GM12892 (cell line): ENCODE measurements at regions not wholly inside any gene's neighbourhood (a gene's known extent, or its start where the extent isn't known, plus 50 kb on each side); places are given as distances from the start of the nearest gene placed in this dataset.

Experiments
- DNase-seq: peaks from one replicate; pipeline ENCODE4 v3.0.0; 2011; ENCODE audit not compliant: insufficient read length
- FAIRE-seq: peaks from 2 replicates; lab custom pipeline; 2011; peaks lifted over from hg19 to GRCh38; lab: Jason Lieb, UNC
- POLR2A ChIP-seq: IDR thresholded peaks from 2 replicates; pipeline ENCODE4 v1.6.1; 2011; ENCODE audit warnings: low read depth, low read length, control low read depth
- POLR2AphosphoS5 ChIP-seq: IDR thresholded peaks from 2 replicates; pipeline ENCODE4 v1.6.1; 2011; ENCODE audit warnings: low read depth, low read length, control low read depth
- TAF1 ChIP-seq: IDR thresholded peaks from 2 replicates; pipeline ENCODE4 v1.6.1; 2011; ENCODE audit warnings: low read depth, mild to moderate bottlenecking, control low read depth, low read length, borderline replicate concordance

DNA sequence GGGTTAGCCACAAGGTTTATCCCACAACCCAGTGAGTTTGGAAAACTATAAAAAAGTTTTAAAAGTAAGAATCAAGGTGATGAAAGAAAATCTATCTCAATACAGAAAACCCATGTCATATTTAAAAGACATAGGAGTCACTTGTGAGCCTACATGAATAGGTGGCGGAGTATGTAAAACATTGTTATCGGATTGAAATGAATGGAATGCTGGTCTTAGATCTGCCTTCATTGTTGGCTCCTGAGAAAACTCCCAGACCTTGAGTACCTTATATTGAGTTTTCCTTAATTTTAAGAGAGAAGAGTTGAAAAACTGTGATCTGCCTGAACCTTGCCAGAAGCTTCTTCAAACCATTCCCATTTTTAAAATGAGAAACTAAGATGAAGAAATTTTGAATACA lies 551.1 kb downstream of the EFNA5 start:
- TF ChIP-seq POLR2AphosphoS5 (no peak), TAF1 (no peak), POLR2A (no peak)
- no peak for DNase-seq
- FAIRE-seq: no peak

DNA sequence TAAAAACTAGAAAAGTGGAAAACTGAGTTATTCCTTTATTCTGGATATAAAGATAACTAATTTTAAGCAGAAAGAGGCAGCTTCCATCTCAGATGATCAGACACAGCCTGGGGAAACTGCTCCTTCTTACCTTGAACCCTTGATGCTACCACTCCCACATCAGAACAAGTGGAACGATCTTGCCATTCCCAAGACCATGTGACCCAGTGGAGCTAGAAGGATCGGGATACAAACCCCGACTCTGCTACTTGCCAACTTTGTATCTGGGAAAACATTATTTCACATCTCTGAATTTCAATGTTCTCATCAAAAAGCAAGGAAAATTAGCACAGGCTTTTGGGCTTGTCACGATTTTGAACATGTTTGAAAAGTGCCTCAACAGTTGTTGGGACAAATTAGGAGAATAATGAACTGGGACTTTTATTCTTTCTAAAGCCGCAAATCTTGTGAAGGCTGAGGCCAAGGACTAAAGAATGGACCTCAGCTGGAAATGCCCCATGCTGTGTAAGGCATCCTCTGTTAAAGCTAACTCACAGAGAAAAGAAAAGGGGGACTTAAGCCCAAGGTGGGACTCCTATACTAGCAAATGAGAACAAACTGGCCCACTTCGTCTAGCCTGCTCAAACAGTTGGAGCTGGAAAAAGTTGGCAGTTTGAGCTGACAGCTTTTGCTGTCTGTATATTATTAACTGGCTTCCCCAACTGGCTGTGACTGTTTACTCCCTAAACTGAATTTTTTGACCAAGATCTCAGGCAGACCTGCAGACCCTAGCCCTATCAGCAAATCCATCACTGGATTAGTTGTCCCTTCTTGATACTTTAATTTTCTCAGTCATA lies 552.3 kb downstream of the EFNA5 start:
- TF ChIP-seq TAF1 (no peak), POLR2AphosphoS5 (no peak), POLR2A (no peak)
- DNase-seq (no peak), FAIRE-seq (no peak)

DNA sequence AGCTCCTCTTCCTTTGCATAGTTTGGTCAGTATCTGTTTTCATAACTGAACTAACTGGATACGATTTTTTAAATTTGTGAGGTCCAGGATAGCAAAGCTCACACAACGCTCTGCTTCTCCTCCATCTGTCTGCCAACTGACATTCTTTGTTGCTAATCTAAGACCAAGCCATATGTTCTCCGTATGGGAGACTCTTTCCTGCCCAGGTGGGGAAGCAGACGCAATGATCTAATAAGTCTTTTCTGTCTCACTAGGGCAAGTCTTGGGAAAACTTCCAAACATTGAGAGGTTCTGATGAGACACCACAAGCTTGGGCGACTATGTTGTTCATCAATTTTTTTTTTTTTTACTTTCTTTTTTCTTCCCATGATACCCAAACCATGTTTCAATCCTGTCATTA lies 558.5 kb downstream of the EFNA5 start:
- DNase-seq (no peak), FAIRE-seq (no peak)
- TF ChIP-seq POLR2A: no peak
- no peak for TF ChIP-seq TAF1
- no peak for TF ChIP-seq POLR2AphosphoS5

DNA sequence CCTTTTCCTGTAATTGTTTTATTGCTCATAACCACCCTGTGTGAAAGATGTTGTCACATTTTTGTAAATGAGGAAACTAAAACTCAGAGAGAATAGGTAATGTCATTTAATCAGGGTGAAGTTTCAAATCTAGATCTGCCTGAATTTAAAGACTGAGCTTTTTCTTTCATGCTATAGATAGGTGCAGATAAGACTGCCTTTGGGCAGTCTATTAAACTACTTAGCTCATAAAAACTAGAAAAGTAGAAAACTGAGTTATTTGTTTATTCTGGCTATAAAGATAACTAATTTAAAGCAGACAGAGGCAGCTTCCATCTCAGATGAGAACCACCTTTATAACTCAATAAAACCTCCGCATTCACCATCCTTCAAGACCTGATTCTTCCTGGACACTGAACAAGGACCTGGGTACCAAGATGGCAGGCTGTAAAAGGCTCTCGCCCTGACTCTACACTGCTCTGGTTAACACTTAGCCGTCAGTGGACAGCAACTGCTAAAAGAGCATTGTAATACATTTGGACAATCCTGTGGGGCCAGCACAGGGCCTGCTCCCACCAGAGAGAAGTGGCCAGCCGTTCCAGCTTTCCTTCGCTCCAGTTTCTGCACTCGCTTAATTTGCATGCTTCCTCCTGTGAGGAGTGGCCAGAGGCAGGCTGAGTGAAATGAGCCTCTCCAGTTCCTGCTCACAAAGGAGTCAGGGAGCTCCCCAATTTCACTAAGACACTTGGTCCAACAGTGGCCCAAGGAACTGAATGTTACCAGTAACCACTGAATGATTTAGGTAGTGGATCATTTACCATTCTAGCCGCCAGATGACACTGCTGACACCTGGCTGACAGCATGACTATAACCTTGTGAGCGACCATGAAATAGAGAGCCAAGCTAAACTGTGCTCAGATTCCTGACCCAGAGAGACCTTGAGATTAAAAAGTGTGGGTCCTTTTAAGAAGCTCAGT lies 566.4 kb downstream of the EFNA5 start:
- no peak for FAIRE-seq
- TF ChIP-seq POLR2AphosphoS5 (no peak), POLR2A (no peak), TAF1 (no peak)
- DNase-seq: no peak

DNA sequence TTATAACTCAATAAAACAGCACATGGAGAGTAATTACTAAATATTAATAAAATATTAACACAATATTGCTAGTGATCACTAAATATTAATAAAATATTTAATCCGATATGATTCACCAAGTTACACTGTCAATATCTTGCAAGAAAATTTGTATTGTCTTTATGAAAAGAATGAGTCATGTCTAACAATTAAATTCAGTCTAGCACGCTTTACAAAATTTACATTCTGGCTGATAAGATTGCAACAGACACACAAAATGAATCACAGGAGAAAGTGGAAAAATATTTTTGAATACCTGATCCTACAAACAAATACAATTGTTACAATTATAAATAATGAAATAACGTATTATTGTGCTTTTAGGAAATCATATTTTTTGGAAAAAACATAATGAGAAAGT lies 567.2 kb downstream of the EFNA5 start:
- FAIRE-seq: no peak
- TF ChIP-seq POLR2A: no peak
- TF ChIP-seq TAF1: no peak
- TF ChIP-seq POLR2AphosphoS5: no peak
- no peak for DNase-seq

DNA sequence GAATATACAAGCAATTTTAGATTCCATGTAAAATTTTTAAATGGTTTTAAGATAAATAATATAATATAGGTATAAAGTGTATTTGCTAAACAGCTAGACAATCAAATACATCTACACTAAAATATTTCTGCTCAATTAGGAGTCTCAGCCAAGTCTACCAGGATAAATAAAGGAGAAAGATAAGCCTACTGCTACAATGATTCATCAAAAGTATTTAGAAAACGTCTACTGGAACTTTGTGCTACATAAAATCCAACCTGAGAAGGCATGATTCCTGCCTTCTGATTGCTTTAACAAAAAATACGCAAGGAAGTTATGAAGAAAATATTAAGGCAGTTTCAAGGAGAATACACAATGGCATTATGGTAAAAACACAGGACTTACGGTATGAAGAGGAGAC lies 570.6 kb downstream of the EFNA5 start:
- TF ChIP-seq POLR2A (no peak), TAF1 (no peak), POLR2AphosphoS5 (no peak)
- no peak for DNase-seq
- no peak for FAIRE-seq

DNA sequence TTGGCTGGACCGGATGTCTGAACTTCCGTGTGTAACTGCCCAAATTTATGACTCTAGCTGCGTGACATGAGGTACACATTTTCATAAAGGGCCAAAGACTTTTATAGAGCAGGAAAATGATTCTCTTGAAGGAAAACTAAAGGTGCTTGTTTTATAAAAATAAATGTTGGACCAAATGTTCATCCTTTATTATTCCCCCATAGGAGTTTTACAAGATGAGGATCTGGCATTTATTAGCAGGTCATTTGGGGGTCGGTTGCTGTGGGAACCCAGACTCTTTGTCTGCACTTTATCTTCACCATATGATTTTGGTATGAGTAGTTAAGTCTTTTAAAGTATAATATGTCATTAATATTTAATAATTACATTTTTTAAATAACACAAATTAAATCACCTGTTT lies 571.2 kb downstream of the EFNA5 start:
- no peak for DNase-seq
- FAIRE-seq: no peak

DNA sequence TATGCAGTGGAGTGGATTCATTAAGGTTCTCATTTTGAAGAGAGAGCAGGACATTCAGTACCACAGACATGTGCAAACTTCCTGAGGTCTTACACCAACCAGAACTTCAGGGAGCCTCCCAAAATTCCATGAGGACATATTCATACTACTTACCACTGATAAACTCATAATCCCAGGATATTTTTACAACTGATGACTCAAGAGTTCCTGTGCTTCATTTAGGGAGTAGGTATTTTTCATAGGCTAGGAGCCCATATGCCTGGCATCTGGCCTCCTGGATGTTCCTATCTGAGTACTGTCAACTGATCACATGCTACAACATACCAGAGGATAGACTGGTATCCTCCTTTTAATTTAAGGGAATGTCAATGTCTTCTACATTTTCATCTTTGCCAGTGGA lies 578.0 kb downstream of the EFNA5 start:
- no peak for DNase-seq
- TF ChIP-seq TAF1 (no peak), POLR2A (no peak), POLR2AphosphoS5 (no peak)
- no peak for FAIRE-seq

More for the DNA sequence above, 571.2 kb downstream of the EFNA5 start:
- no peak for TF ChIP-seq POLR2AphosphoS5

DNA sequence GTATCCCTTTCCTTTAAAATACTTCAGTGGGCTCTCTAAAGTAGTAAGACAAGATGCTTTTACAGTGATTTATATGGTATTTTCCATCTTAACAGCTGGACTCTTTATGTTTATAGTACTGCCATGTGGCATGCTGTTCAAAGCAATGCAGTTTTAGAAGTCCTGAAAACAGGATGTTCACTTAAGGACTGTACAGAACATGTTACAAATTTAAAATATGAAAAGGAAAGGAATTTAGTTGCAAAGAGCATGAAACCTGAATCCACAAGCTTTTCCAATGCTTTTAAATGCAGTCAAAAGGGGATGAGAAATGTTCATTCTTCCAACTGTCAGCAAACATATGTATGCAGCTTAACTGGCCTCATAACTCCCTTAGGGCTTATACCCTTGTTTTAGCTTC lies 580.2 kb downstream of the EFNA5 start:
- FAIRE-seq: no peak
- DNase-seq: no peak
- TF ChIP-seq POLR2A (no peak), TAF1 (no peak), POLR2AphosphoS5 (no peak)

DNA sequence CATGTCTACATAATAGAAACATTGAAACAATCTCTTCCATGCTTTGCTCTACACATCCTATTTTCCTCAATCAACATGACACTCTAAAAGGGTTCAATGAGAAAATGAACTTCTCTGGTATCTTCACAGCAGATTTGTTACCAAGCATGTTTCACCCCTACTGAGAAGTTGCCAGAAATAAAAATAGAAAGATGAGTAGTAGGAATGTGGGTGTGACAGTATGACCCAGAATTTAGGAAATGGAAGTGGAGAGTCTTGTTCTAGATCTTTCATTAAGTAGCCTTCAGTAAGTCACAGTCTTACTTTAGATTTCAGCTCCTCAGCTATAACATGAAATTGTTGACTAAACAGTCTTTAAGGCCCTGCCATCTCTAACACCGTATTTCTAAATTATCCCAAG lies 581.8 kb downstream of the EFNA5 start:
- FAIRE-seq (no peak), DNase-seq (no peak)
- no peak for TF ChIP-seq TAF1
- no peak for TF ChIP-seq POLR2AphosphoS5
- TF ChIP-seq POLR2A: no peak

DNA sequence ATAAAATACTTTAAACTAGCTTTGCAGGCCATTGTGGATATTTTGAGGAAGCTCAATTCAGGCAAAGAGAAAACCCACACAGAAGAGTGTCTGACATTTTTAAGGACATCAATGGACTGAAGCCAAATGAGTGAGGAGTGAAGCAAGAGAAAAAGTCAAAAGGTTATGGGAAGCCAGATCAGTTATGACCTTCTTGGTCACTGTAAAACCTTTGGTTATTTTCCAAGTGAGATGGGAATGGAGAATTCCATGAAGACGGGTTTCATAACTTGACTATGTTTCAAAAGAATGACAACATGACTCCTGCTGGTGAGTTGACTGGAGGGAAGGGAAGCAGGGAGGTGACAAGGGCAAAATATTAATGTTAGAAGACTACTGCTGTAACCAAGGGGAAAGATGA lies 585.2 kb downstream of the EFNA5 start:
- no peak for FAIRE-seq
- no peak for TF ChIP-seq TAF1
- no peak for TF ChIP-seq POLR2A
- no peak for TF ChIP-seq POLR2AphosphoS5
- no peak for DNase-seq
